HCT116 (cell line): ENCODE measurements at regions not wholly inside any gene's neighbourhood (a gene's known extent, or its start where the extent isn't known, plus 50 kb on each side); places are given as distances from the start of the nearest gene placed in this dataset.

ENCODE experiments used
- ATAC-seq: fragments of 200-7000 bp; cut with Tn5 transposase; 2 replicates; pipeline ENCODE4 v1.9.1; 2020; ENCODE audit warnings: mild to moderate bottlenecking, moderate library complexity
- BruUV-seq: library from RNA; stranded (reverse); fragments of 400-500 nt; replicated peaks from 2 replicates; lab custom pipeline; 2021; lab: Mats Ljungman, UMichigan
- CTCF ChIA-PET: fragments of 300-600 bp; sonication (Branson Sonifier 250); formaldehyde crosslinking; loops from one replicate; lab custom pipeline; 2021; ENCODE audit warnings: antibody characterized with exemption; lab: Charles Lee
- POLR2A ChIA-PET: fragments of 300-600, 350-600 bp; sonication (Branson Sonifier 250); formaldehyde crosslinking; loops from one replicate; lab custom pipeline; 2021; ENCODE audit warnings: antibody characterized with exemption; lab: Charles Lee
- RAD21 ChIA-PET, 2 experiments: fragments of 300-600 bp; sonication (Branson Sonifier 250); formaldehyde crosslinking; loops; one replicate each; lab custom pipeline; 2023; ENCODE audit warnings: low total read pairs in 2 of 2; ENCODE audit not compliant: uncharacterized antibody in 2 of 2, unreplicated experiment in 2 of 2, low non-redundant PET in 1 of 2; lab: Charles Lee
- DNase-seq: peaks from one replicate; pipeline ENCODE4 v3.0.0-alpha.2; 2010; ENCODE audit warnings: low read depth, low spot score
- H2AFZ ChIP-seq: fragments of 200-600 bp; shearing (Covaris generic), sonication (generic); 2 replicates; pipeline ENCODE4 v1.6.1; 2017; ENCODE audit warnings: low read depth, mixed run types, mixed read lengths, antibody characterized with exemption, low read length; ENCODE audit not compliant: poor library complexity, severe bottlenecking
- H3K27ac ChIP-seq: 2 replicates; pipeline ENCODE4 v1.5.1; 2012; ENCODE audit warnings: low read depth, low read length
- H3K27me3 ChIP-seq: fragments of 200-600 bp; sonication (generic); 2 replicates; pipeline ENCODE4 v1.6.1; 2016; ENCODE audit warnings: mixed run types, low read length, mixed read lengths; ENCODE audit not compliant: insufficient read depth
- H3K36me3 ChIP-seq, 2 experiments: fragments of 200-500 bp in 1 of 2; fragments of 200-600 bp in 1 of 2; sonication (Bioruptor generic) in 1 of 2; sonication (generic) in 1 of 2; 2 replicates each; pipeline versions ENCODE4 v1.5.1 to v1.6.1; 2014 to 2016; ENCODE audit warnings: low read length in 2 of 2, inconsistent platforms in 1 of 2, mixed read lengths in 1 of 2, mixed run types in 1 of 2; ENCODE audit not compliant: insufficient read depth in 2 of 2, control insufficient read depth in 1 of 2
- H3K4me1 ChIP-seq, 2 experiments: fragments of 200-600 bp in 1 of 2; sonication (generic) in 1 of 2; 2 replicates each; pipeline versions ENCODE4 v1.5.1 to v1.6.1; 2012 to 2017; ENCODE audit warnings: low read length in 2 of 2, inconsistent platforms in 1 of 2, mild to moderate bottlenecking in 1 of 2, mixed read lengths in 1 of 2, mixed run types in 1 of 2, moderate library complexity in 1 of 2; ENCODE audit not compliant: insufficient read depth in 2 of 2, control insufficient read depth in 1 of 2
- H3K4me2 ChIP-seq: fragments of 200-600 bp; sonication (generic); 2 replicates; pipeline ENCODE4 v1.6.1; 2017; ENCODE audit warnings: mixed run types, low read length, mixed read lengths
- H3K4me3 ChIP-seq, 2 experiments: fragments of 200-600 bp in 1 of 2; sonication (generic) in 1 of 2; replicated peaks in 1 of 2; 2 replicates each; pipeline ENCODE4 v1.5.1; 2011 to 2016; ENCODE audit warnings: low read length in 2 of 2, control low read depth in 1 of 2, low read depth in 1 of 2, mild to moderate bottlenecking in 1 of 2, mixed read lengths in 1 of 2, mixed run types in 1 of 2
- H3K79me2 ChIP-seq: fragments of 200-600 bp; sonication (generic); 2 replicates; pipeline ENCODE4 v1.6.1; 2017; ENCODE audit warnings: mild to moderate bottlenecking, mixed run types, low read length, moderate library complexity, mixed read lengths; ENCODE audit not compliant: insufficient read depth
- H3K9ac ChIP-seq: fragments of 200-600 bp; sonication (generic); 2 replicates; pipeline ENCODE4 v1.6.1; 2016; ENCODE audit warnings: low read length, mixed read lengths
- H3K9me2 ChIP-seq: fragments of 200-600 bp; sonication (generic), shearing (Covaris generic); 2 replicates; pipeline ENCODE4 v1.6.1; 2017; ENCODE audit warnings: mixed run types, mild to moderate bottlenecking, moderate library complexity; ENCODE audit not compliant: insufficient read depth
- H3K9me3 ChIP-seq, 2 experiments: fragments of 200-500 bp in 1 of 2; fragments of 200-600 bp in 1 of 2; sonication (Bioruptor generic) in 1 of 2; sonication (generic) in 1 of 2; 2 replicates each; pipeline ENCODE4 v1.6.1; 2014 to 2017; ENCODE audit warnings: low read length in 2 of 2, mixed read lengths in 2 of 2, inconsistent platforms in 1 of 2, low read depth in 1 of 2, mild to moderate bottlenecking in 1 of 2, mixed run types in 1 of 2, moderate library complexity in 1 of 2; ENCODE audit not compliant: control insufficient read depth in 1 of 2, insufficient read depth in 1 of 2
- H4K20me1 ChIP-seq: fragments of 200-600 bp; sonication (generic), shearing (Covaris generic); 2 replicates; pipeline ENCODE4 v1.6.1; 2017; ENCODE audit warnings: mixed run types, mild to moderate bottlenecking, moderate library complexity; ENCODE audit not compliant: insufficient read depth
- EGR1 ChIP-seq: IDR thresholded peaks from 2 replicates; pipeline ENCODE4 v1.6.1; 2012; ENCODE audit warnings: low read depth
- ELF1 ChIP-seq: IDR thresholded peaks from 2 replicates; pipeline ENCODE4 v1.6.1; 2012; ENCODE audit warnings: low read depth, borderline replicate concordance
- EZH2 ChIP-seq: fragments of 200-600 bp; sonication (generic); IDR thresholded peaks from 2 replicates; pipeline ENCODE4 v1.6.1; 2017; ENCODE audit warnings: antibody characterized with exemption, mixed run types
- EZH2phosphoT487 ChIP-seq: fragments of 200-600 bp; IDR thresholded peaks from 2 replicates; pipeline ENCODE4 v1.6.1; 2018; ENCODE audit warnings: antibody characterized with exemption, borderline replicate concordance
- FOSL1 ChIP-seq: IDR thresholded peaks from 2 replicates; pipeline ENCODE4 v1.6.1; 2012; ENCODE audit warnings: low read depth
- JUND ChIP-seq: IDR thresholded peaks from 2 replicates; pipeline ENCODE4 v1.6.1; 2012
- MAX ChIP-seq: IDR thresholded peaks from 2 replicates; pipeline ENCODE4 v1.6.1; 2012
- POLR2A ChIP-seq: IDR thresholded peaks from 2 replicates; pipeline ENCODE4 v1.7.0; 2011; ENCODE audit warnings: borderline replicate concordance; ENCODE audit not compliant: insufficient read depth, insufficient read length; ENCODE audit errors: extremely low read depth
- POLR2AphosphoS5 ChIP-seq: IDR thresholded peaks from 2 replicates; pipeline ENCODE4 v1.6.1; 2011; ENCODE audit warnings: mild to moderate bottlenecking, low read depth, low read length, moderate library complexity
- REST ChIP-seq: IDR thresholded peaks from 2 replicates; pipeline ENCODE4 v1.6.1; 2012; ENCODE audit warnings: low read depth
- SIN3A ChIP-seq: IDR thresholded peaks from 2 replicates; pipeline ENCODE4 v1.6.1; 2012; ENCODE audit warnings: low read depth
- SP1 ChIP-seq: IDR thresholded peaks from 2 replicates; pipeline ENCODE4 v1.6.1; 2012; ENCODE audit warnings: low read depth
- SRF ChIP-seq: IDR thresholded peaks from 2 replicates; pipeline ENCODE4 v1.6.1; 2012; ENCODE audit warnings: low read depth
- TCF7L2 ChIP-seq: IDR thresholded peaks from 2 replicates; pipeline ENCODE4 v1.7.0; 2011; ENCODE audit warnings: borderline replicate concordance, inconsistent platforms; ENCODE audit not compliant: insufficient read depth, insufficient read length; ENCODE audit errors: extremely low read depth
- YY1 ChIP-seq: IDR thresholded peaks from 2 replicates; pipeline ENCODE4 v1.6.1; 2011; ENCODE audit warnings: low read length, low read depth, moderate library complexity, mild to moderate bottlenecking; ENCODE audit not compliant: insufficient replicate concordance; ENCODE audit errors: extremely low read depth
- ZNF274 ChIP-seq: fragments of 200-500 bp; sonication (Bioruptor generic); IDR thresholded peaks from 2 replicates; pipeline ENCODE4 v1.6.1; 2014; ENCODE audit warnings: mild to moderate bottlenecking, low read depth, low read length, inconsistent platforms
- intact Hi-C: fragments of 100-400 bp; cut with micrococcal nuclease; formaldehyde crosslinking; loops from 2 replicates; pipeline ENCODE4 v1.10.0; 2022
- TF ChIP-seq, protein P1 (sequence below): IDR thresholded peaks from 2 replicates; pipeline ENCODE4 v1.6.1; 2011; ENCODE audit warnings: mild to moderate bottlenecking, low read length, moderate library complexity; ENCODE audit not compliant: insufficient replicate concordance; ENCODE audit errors: extremely low read depth
- TF ChIP-seq, protein P2 (sequence below): IDR thresholded peaks from 2 replicates; pipeline ENCODE4 v1.6.1; 2012

GRCh38 chr19:31880283-31880682 lies 465.1 kb upstream of the ZNF507 start:
- no TSS peak for BruUV-seq
- no peak for DNase-seq

GRCh38 chr19:31881988-31882387 lies 463.4 kb upstream of the ZNF507 start:
- POLR2A ChIA-PET, result no interaction called here
- H3K9me2 ChIP-seq, result no peaks in the 10 kb centered on the region
- peaks cover 15 to 38% of the 10 kb centered on the region in 2 experiments; a peak in 2 of 4 replicates for H3K9me3 ChIP-seq
- DNase-seq, result no peak
- no peaks in the 10 kb centered on the region for H3K27me3 ChIP-seq
- no peaks in the 10 kb centered on the region for H3K79me2 ChIP-seq
- H3K36me3 ChIP-seq, result no peaks in the 10 kb centered on the region
- RAD21 ChIA-PET, result no interaction called here
- no peak overlapping the region for H3K4me3 ChIP-seq
- intact Hi-C loops, result no loop called here
- no peaks in the 10 kb centered on the region for H3K4me1 ChIP-seq
- H4K20me1 ChIP-seq, result no peaks in the 10 kb centered on the region
- H3K4me2 ChIP-seq, result no peak overlapping the region
- BruUV-seq, result no TSS peak
- no peak overlapping the region for H3K27ac ChIP-seq
- no peak for ATAC-seq
- no peak overlapping the region for H2AFZ ChIP-seq
- no peak overlapping the region for H3K9ac ChIP-seq
- CTCF ChIA-PET, result no interaction called here
- no peak for TF ChIP-seq POLR2AphosphoS5
- no peak for TF ChIP-seq YY1
- TF ChIP-seq FOSL1, result no peak
- TF ChIP-seq JUND, result no peak
- no peak for TF ChIP-seq TCF7L2
- TF ChIP-seq, protein P1, sequence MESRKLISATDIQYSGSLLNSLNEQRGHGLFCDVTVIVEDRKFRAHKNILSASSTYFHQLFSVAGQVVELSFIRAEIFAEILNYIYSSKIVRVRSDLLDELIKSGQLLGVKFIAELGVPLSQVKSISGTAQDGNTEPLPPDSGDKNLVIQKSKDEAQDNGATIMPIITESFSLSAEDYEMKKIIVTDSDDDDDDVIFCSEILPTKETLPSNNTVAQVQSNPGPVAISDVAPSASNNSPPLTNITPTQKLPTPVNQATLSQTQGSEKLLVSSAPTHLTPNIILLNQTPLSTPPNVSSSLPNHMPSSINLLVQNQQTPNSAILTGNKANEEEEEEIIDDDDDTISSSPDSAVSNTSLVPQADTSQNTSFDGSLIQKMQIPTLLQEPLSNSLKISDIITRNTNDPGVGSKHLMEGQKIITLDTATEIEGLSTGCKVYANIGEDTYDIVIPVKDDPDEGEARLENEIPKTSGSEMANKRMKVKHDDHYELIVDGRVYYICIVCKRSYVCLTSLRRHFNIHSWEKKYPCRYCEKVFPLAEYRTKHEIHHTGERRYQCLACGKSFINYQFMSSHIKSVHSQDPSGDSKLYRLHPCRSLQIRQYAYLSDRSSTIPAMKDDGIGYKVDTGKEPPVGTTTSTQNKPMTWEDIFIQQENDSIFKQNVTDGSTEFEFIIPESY, result no peak
- TF ChIP-seq SIN3A, result no peak
- TF ChIP-seq, protein P2, sequence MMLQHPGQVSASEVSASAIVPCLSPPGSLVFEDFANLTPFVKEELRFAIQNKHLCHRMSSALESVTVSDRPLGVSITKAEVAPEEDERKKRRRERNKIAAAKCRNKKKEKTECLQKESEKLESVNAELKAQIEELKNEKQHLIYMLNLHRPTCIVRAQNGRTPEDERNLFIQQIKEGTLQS, result no peak
- no peak for TF ChIP-seq ELF1
- TF ChIP-seq SP1, result no peak
- TF ChIP-seq POLR2A, result no peak
- TF ChIP-seq ZNF274, result no peak
- no peak for TF ChIP-seq SRF
- TF ChIP-seq REST, result no peak
- TF ChIP-seq MAX, result no peak

More at GRCh38 chr19:31880283-31880682, 465.1 kb upstream of the ZNF507 start:
- ChIA-PET CTCF (no interaction called here), RAD21 (no interaction called here), POLR2A (no interaction called here)
- Histone ChIP-seq H4K20me1 (no peaks in the 10 kb centered on the region), H3K27ac (no peak overlapping the region), H3K27me3 (no peaks in the 10 kb centered on the region), H3K9ac (no peak overlapping the region), H3K36me3 (no peaks in the 10 kb centered on the region), H3K4me2 (no peak overlapping the region), H3K79me2 (no peaks in the 10 kb centered on the region), H3K9me3 (peaks cover 8 to 38% of the 10 kb centered on the region in 2 experiments; a peak in 2 of 4 replicates), H3K9me2 (no peaks in the 10 kb centered on the region), H3K4me3 (no peak overlapping the region), H3K4me1 (no peaks in the 10 kb centered on the region), H2AFZ (no peak overlapping the region)
- TF ChIP-seq EZH2phosphoT487, result no peak
- TF ChIP-seq JUND, result no peak
- no peak for TF ChIP-seq EZH2
- TF ChIP-seq EGR1, result no peak
- no peak for ATAC-seq
- intact Hi-C loops, result no loop called here
